Thoracic aorta (tissue), 2 donors: ENCODE measurements at regions not wholly inside any gene's neighbourhood (a gene's known extent, or its start where the extent isn't known, plus 50 kb on each side); places are given as distances from the start of the nearest gene placed in this dataset.
A peak's percentile ranks its signal among the peaks of the same experiment; 100 is the strongest.

Experiments used
- ATAC-seq: fragments of 150-250 bp; one replicate; pipeline ENCODE4 v1.8.0; 2017; ENCODE audit warnings: low read depth; ENCODE audit not compliant: insufficient number of reproducible peaks, low FRiP score
- DNase-seq: peaks from one replicate; pipeline ENCODE4 v3.0.0-alpha.2; 2020; ENCODE audit warnings: low spot score
- H3K27ac ChIP-seq, 2 donors: fragments of 200-600 bp; sonication (generic); 1 replicate in 1 of 2; 2 replicates in 1 of 2; pipeline ENCODE4 v1.5.1; 2016; ENCODE audit warnings: mild to moderate bottlenecking in 2 of 2, moderate library complexity in 2 of 2
- H3K27me3 ChIP-seq: fragments of 200-600 bp; sonication (generic); replicated peaks from 2 replicates; pipeline ENCODE4 v1.6.0; 2016; ENCODE audit warnings: mild to moderate bottlenecking; ENCODE audit not compliant: insufficient read depth
- H3K36me3 ChIP-seq: fragments of 200-600 bp; sonication (generic); one replicate; pipeline ENCODE4 v1.5.1; 2016
- H3K4me1 ChIP-seq, 2 donors: fragments of 200-600 bp; sonication (generic); 1 replicate in 1 of 2; 2 replicates in 1 of 2; pipeline versions ENCODE4 v1.5.1 to v1.6.0; 2016; ENCODE audit warnings: low read depth in 2 of 2, mild to moderate bottlenecking in 1 of 2; ENCODE audit not compliant: control insufficient read depth in 1 of 2
- H3K4me3 ChIP-seq: fragments of 200-600 bp; sonication (generic); 2 replicates; pipeline ENCODE4 v1.5.1; 2016; ENCODE audit warnings: mild to moderate bottlenecking
- H3K9me3 ChIP-seq: fragments of 200-600 bp; sonication (generic); 2 replicates; pipeline ENCODE4 v1.5.1; 2016
- CTCF ChIP-seq: fragments of 200-600 bp; sonication (generic); IDR thresholded peaks from one replicate; pipeline ENCODE4 v1.5.1; 2019; ENCODE audit warnings: antibody characterized with exemption

GRCh38 chr4:10175626-10176025 lies 59.0 kb upstream of the WDR1 start:
- Histone ChIP-seq H3K4me3 (no peak overlapping the region), H3K9me3 (no peaks in the 10 kb centered on the region), H3K36me3 (no peaks in the 10 kb centered on the region), H3K27me3 (no peaks in the 10 kb centered on the region), H3K4me1 (peaks cover 5 to 36% of the 10 kb centered on the region in 2 donors), H3K27ac (no peak overlapping the region)
- no peak for DNase-seq
- no peak for TF ChIP-seq CTCF
- no peak for ATAC-seq

- Histone ChIP-seq H3K4me3 (no peak overlapping the region), H3K27ac (no peak overlapping the region), H3K9me3 (no peaks in the 10 kb centered on the region), H3K27me3 (no peaks in the 10 kb centered on the region), H3K4me1 (peaks cover 5 to 36% of the 10 kb centered on the region in 2 donors), H3K36me3 (no peaks in the 10 kb centered on the region)
- no peak for ATAC-seq
- no peak for TF ChIP-seq CTCF
- DNase-seq, result peak; percentile 17
These were observed 57.5 kb upstream of the WDR1 start for GRCh38 chr4:10173754-10174749.

GRCh38 chr4:10173037-10173753 lies 56.6 kb upstream of the WDR1 start:
- Histone ChIP-seq H3K4me1 (peaks cover 5 to 36% of the 10 kb centered on the region in 2 donors), H3K9me3 (no peaks in the 10 kb centered on the region), H3K36me3 (no peaks in the 10 kb centered on the region), H3K27me3 (no peaks in the 10 kb centered on the region), H3K4me3 (no peak overlapping the region), H3K27ac (no peak overlapping the region)
- DNase-seq (no peak), ATAC-seq (no peak)
- no peak for TF ChIP-seq CTCF

GRCh38 chr4:10172278-10172921 lies 55.8 kb upstream of the WDR1 start:
- Histone ChIP-seq H3K4me3 (no peak overlapping the region), H3K27ac (no peak overlapping the region), H3K9me3 (no peaks in the 10 kb centered on the region), H3K4me1 (peaks cover 5 to 36% of the 10 kb centered on the region in 2 donors), H3K27me3 (no peaks in the 10 kb centered on the region), H3K36me3 (no peaks in the 10 kb centered on the region)
- no peak for ATAC-seq
- no peak for DNase-seq
- no peak for TF ChIP-seq CTCF

GRCh38 chr4:10171055-10171454 lies 54.5 kb upstream of the WDR1 start:
- no peaks in the 10 kb centered on the region for H3K9me3 ChIP-seq
- DNase-seq, result no peak

More at GRCh38 chr4:10171055-10171454, 54.5 kb upstream of the WDR1 start:
- no peaks in the 10 kb centered on the region for H3K36me3 ChIP-seq
- no peak for TF ChIP-seq CTCF
- peaks cover 5 to 36% of the 10 kb centered on the region in 2 donors for H3K4me1 ChIP-seq
- no peak for ATAC-seq
- H3K27ac ChIP-seq, result no peak overlapping the region
- H3K27me3 ChIP-seq, result no peaks in the 10 kb centered on the region
- H3K4me3 ChIP-seq, result no peak overlapping the region
